GM19351 (cell line): ENCODE measurements at regions not wholly inside any gene's neighbourhood (a gene's known extent, or its start where the extent isn't known, plus 50 kb on each side); places are given as distances from the start of the nearest gene placed in this dataset.
"Not testable (repeated sequence)": the region's sequence is repeated elsewhere in the genome, so short reads cannot be mapped to it uniquely, and the experiment has no call there.

ENCODE experiments used
- ATAC-seq: cut with Tn5 transposase; IDR thresholded peaks from one replicate; pipeline ENCODE4 v1.9.1; 2021; ENCODE audit warnings: mild to moderate bottlenecking, moderate library complexity; ENCODE audit not compliant: unreplicated experiment

GRCh38 chr13:24931450-24932251 is 164.3 kb upstream of the PABPC3 start:
- ATAC-seq: no peak

DNA sequence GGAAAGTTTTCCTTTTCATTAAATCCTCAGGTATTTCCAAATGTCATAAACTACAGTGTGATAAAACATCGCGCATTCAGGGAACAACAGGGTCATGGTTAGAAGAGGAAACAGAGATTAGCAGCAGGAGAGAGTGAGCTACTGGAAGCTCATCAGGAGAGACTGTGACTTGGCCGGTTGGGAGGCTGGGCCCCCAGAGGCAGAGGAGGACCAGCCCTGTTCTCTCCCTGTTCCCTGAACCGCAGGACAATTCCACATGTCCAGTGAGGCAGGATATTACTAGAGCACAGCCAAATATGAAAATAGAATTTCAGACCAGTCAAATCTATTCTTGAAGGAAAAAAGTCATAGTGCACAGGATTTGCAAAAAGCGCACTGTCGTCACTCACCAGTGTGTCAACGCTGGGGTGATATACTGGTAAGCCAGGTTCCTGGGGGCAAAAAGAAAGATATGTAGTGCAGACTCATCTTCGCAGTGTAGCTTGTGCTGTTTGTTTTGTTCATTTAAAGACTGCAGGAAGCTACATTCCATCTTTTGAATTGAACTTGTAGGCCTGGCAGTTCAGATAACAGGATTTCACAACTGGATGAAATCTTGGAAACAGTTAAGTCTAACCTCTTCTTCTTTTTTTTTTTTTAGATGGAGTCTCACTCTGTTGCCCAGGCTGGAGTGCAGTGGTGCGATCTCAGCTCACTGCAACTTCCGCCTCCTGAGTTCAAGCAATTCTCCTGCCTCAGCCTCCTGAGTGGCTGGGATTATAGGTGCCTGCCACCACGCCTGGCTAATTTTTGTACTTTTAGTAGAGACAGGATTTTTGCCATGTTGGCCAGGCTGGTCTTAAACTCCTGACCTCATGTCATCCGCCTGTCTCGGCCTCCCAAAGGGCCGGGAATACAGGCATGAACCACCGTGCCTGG is 162.6 kb upstream of the PABPC3 start:
- ATAC-seq: not testable (repeated sequence)

- ATAC-seq: not testable (repeated sequence)
Observed at GRCh38 chr13:24934024-24934385, 161.9 kb upstream of the PABPC3 start.

DNA sequence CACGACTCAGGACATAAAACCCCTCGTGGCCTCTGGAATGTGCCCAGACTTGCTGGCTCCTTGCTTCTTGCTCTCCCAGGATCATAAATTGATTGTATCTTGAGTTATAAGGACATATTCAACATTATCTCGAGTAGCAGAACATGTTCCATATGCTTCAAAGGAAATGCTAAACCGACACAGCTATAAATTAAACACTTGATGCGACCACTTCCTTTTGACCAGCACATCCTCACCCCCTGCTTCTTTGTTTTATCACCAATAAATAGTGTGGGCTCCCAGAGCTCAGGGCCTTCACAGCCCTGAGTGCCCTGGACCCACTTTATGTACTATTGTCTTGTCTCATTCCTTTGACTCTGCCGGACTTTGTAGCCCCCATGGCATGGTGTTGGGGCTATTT is 157.0 kb upstream of the PABPC3 start:
- no peak for ATAC-seq

GRCh38 chr13:24941023-24941713 is 154.8 kb upstream of the PABPC3 start:
- ATAC-seq: not testable (repeated sequence)

DNA sequence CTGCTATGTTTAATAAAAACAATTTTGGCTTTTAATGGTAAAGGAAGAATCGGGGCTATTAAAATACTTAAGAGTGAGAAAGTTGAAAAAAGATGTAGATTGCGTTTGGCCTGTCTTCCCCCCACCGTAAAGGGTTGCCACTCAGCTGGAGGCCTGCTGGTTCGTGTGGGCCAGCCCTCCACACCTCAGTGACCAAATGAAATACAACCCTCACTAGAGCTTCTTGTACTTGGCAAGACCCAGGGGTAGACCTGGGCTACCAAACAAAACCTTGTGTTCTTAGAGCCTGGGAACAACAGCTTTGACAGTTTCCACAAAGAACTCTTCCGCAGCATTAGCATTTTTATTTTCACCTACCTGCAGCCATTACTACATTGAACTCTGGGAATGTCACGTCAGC is 152.8 kb upstream of the PABPC3 start:
- ATAC-seq: no peak

DNA sequence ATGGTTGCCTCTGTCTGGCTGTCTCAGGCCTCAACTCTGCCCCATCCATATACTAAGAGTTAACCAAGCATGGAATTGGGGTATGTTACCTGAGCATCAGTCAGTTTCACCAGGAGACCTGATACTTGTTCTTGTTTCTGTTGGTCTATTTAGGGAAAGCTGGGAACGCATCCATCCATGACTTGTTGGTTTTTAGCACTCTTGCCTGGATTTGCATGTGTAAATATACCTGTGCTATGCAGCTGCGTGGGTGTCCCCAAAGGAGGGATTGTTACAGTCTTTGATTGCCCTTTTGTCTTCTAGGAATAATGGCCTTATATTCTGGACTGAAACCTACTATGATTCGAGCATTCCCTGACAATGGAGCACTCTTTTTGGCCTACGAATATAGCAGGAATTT is 151.9 kb upstream of the PABPC3 start:
- ATAC-seq: not testable (repeated sequence)

DNA sequence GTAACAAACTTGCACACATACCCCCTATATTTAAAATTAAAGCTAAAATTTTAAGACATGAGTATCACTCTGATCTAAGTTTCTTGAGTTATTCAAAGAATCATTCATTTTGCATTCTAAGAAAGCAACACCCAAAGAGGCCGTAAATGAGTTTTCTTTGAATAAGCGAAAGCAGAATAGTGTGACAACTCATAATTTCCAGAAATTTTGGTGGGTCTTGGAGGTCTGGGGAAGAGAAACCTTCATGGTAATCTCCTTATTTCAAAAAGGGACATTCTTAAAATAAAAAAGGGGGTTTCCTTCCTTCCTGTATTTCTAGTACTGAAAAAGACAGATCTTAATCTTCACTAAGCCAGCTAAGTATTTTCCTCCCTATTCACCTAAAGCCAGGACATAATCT is 147.0 kb upstream of the PABPC3 start:
- not testable (repeated sequence) for ATAC-seq

DNA sequence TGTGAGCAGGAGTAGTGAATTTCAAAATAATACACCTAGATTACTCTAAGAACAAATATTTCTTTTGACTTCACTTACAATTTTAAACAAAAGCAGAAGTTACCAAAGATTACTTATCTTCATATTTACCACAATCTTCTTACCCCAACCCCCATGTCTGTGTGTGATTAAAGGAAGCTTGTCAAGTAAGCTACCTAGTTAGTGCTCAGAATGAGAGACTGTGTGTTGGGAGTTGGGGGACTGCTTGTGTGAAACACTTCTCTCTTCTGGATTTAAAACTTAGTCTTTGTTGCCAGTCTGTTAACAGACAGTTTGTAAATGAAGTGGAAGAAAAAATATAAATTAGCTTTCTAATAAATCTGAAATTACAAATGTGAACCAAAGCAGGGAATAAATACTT is 145.3 kb upstream of the PABPC3 start:
- ATAC-seq: not testable (repeated sequence)

DNA sequence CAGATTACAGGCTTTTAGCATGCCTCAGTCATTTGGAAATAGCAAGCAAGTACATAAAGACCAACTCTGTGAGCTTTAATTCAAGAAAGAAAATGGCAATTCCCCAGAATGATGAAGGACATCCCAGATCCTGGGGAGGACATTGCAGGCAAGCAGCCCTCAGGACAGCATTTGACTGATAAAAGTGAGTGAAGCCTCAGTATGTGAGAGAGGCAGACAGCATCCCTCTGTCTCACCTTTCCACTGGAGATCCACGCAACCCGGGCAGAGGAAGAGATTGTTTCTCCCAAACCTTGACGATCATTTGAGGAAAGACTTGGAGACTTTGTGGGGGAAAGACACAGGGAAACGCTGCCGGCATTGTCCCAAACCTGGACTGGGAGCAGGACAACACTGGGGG is 128.0 kb upstream of the PABPC3 start:
- ATAC-seq: not testable (repeated sequence)

DNA sequence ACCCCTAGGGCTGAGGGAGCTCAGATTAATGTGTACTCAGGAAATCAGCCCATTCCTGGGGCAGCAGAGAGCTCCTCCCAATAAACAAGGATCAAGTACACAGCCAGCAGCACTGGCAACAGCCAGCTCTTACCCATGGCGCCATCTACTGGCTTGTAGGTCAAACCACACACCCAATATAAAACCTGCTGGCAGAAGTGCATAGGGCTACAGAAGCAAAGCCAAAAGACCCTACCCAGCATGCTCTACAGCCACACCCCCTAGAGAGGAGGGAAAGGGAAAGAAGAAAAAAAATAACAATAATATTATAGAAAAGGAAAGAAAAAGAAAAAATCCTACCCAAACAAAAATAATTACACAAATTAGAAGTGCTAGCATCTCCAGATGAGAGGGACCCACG is 127.5 kb upstream of the PABPC3 start:
- not testable (repeated sequence) for ATAC-seq

- ATAC-seq: not testable (repeated sequence)
Observed at GRCh38 chr13:24973102-24973501, 122.8 kb upstream of the PABPC3 start.

DNA sequence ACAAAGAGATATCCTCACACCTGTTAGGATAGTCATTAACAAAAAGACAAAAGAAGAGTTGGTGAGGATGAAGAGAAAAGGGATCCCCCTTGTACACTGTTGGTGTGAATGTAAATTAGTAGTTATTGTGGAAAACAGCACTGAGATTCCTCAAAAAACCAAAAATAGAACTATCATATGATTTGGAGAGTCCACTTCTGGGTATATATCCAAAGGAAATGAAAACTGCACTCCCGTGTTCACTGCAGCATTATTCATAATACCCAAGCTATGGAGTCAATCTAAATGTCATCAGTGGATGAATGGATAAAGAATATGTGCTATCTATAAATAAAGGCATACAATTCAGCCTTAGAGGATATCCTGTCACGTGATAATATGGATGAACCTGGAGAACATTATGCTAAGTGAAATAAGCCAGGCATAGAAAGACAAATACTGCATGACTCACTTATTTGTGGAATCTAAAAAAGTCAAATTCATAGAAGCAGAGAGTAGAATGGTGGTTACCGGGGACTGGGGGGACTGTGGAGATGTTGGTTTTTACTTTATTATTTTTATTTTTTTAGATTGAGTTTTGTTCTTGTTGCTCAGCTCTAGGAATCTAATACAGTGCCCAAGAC is 114.6 kb upstream of the PABPC3 start:
- ATAC-seq: not testable (repeated sequence)

GRCh38 chr13:24982333-24982999 is 113.5 kb upstream of the PABPC3 start:
- no peak for ATAC-seq

- ATAC-seq: no peak
Observed at GRCh38 chr13:24983094-24983493, 112.8 kb upstream of the PABPC3 start.

GRCh38 chr13:24984134-24984533 is 111.8 kb upstream of the PABPC3 start:
- ATAC-seq: no peak

DNA sequence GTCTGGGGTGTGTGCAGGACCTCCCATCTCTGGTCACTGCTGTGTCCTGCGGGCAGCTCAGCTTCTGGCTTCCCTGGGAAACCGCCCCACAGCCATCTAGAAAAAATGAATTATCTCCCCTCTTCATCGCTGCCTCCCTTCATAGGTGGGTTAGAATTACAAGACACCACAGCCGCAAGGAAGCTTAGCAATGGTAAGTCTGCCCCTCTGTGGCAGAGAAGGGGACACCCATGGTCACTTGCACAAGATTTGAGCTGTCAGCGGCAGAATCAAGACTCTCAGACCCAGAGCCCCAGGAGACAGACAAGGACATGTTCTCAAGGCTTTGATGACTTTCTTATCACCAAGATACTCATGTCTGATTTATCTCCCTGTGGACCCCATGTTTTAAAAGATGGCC is 110.8 kb upstream of the PABPC3 start:
- no peak for ATAC-seq

GRCh38 chr13:24985896-24986295 is 110.0 kb upstream of the PABPC3 start:
- no peak for ATAC-seq

GRCh38 chr13:24986826-24987225 is 109.1 kb upstream of the PABPC3 start:
- no peak for ATAC-seq

- not testable (repeated sequence) for ATAC-seq
Observed at GRCh38 chr13:24989959-24990358, 106.0 kb upstream of the PABPC3 start.
